Activated T-helper 2 cell treated with anti-CD3 and anti-CD28 coated beads, Interferon-gamma antibody, Interleukin-2, Interleukin-4, amounts not matched to agents 10 μg/mL and 5 μg/mL and 100 μg/mL, durations not matched to agents 14 hours and 24 hours and 36 hours (primary cell): ENCODE measurements at regions not wholly inside any gene's neighbourhood (a gene's known extent, or its start where the extent isn't known, plus 50 kb on each side); places are given as distances from the start of the nearest gene placed in this dataset.

ENCODE experiments used
- DNase-seq: peaks from one replicate; pipeline ENCODE4 v3.0.0; 2021; ENCODE audit warnings: low spot score
- H3K27ac Mint-ChIP-seq: one replicate; pipeline ENCODE4 v1.8.0; 2021; ENCODE audit warnings: mixed read lengths
- H3K27me3 Mint-ChIP-seq: one replicate; pipeline ENCODE4 v1.8.0; 2021; ENCODE audit warnings: low read depth, mixed read lengths
- H3K36me3 Mint-ChIP-seq: one replicate; pipeline ENCODE4 v1.8.0; 2021; ENCODE audit warnings: low read depth, mixed read lengths
- H3K4me1 Mint-ChIP-seq: one replicate; pipeline ENCODE4 v1.8.0; 2021; ENCODE audit warnings: low read depth, mixed read lengths
- H3K4me3 Mint-ChIP-seq: one replicate; pipeline ENCODE4 v1.8.0; 2021; ENCODE audit warnings: low read depth, mild to moderate bottlenecking, moderate library complexity, mixed read lengths
- H3K9me3 Mint-ChIP-seq: one replicate; pipeline ENCODE4 v1.8.0; 2021; ENCODE audit warnings: mixed read lengths
- intact Hi-C: fragments of 100-400 bp; cut with micrococcal nuclease; formaldehyde crosslinking; loops from one replicate; pipeline ENCODE4 v1.15.1; 2023

- Mint-ChIP-seq H3K36me3 (no peaks in the 10 kb centered on the region), H3K27ac (no peak overlapping the region), H3K9me3 (no peaks in the 10 kb centered on the region), H3K4me3 (no peak overlapping the region), H3K27me3 (no peaks in the 10 kb centered on the region), H3K4me1 (no peaks in the 10 kb centered on the region)
- DNase-seq, result no peak
- intact Hi-C loops, result no loop called here
Observed at GRCh38 chr5:51449026-51449425, 65.8 kb downstream of the ISL1 start.

GRCh38 chr5:51452562-51452961, 69.3 kb downstream of the ISL1 start:
- Mint-ChIP-seq H3K4me3 (no peak overlapping the region), H3K9me3 (no peaks in the 10 kb centered on the region), H3K27me3 (no peaks in the 10 kb centered on the region), H3K4me1 (no peaks in the 10 kb centered on the region), H3K27ac (no peak overlapping the region), H3K36me3 (no peaks in the 10 kb centered on the region)
- intact Hi-C loops, result no loop called here
- DNase-seq, result no peak

GRCh38 chr5:51465165-51465564, 81.9 kb downstream of the ISL1 start:
- H3K4me1 Mint-ChIP-seq, result no peaks in the 10 kb centered on the region
- H3K36me3 Mint-ChIP-seq, result no peaks in the 10 kb centered on the region

GRCh38 chr5:51466214-51466613, 83.0 kb downstream of the ISL1 start:
- Mint-ChIP-seq H3K9me3 (no peaks in the 10 kb centered on the region), H3K27me3 (no peaks in the 10 kb centered on the region), H3K4me3 (no peak overlapping the region), H3K4me1 (no peaks in the 10 kb centered on the region), H3K36me3 (no peaks in the 10 kb centered on the region), H3K27ac (no peak overlapping the region)
- no peak for DNase-seq
- intact Hi-C loops, result no loop called here

More at GRCh38 chr5:51465165-51465564, 81.9 kb downstream of the ISL1 start:
- DNase-seq, result no peak
- intact Hi-C loops, result no loop called here
- Mint-ChIP-seq H3K27me3 (no peaks in the 10 kb centered on the region), H3K27ac (no peak overlapping the region), H3K9me3 (no peaks in the 10 kb centered on the region), H3K4me3 (no peak overlapping the region)

GRCh38 chr5:51468196-51468595, 84.9 kb downstream of the ISL1 start:
- H3K4me1 Mint-ChIP-seq, result no peaks in the 10 kb centered on the region
- no peak overlapping the region for H3K27ac Mint-ChIP-seq
- H3K9me3 Mint-ChIP-seq, result no peaks in the 10 kb centered on the region
- H3K4me3 Mint-ChIP-seq, result no peak overlapping the region
- no peaks in the 10 kb centered on the region for H3K36me3 Mint-ChIP-seq
- DNase-seq, result no peak
- no peaks in the 10 kb centered on the region for H3K27me3 Mint-ChIP-seq
- intact Hi-C loops, result no loop called here

GRCh38 chr5:51471630-51472029, 88.4 kb downstream of the ISL1 start:
- H3K9me3 Mint-ChIP-seq, result no peaks in the 10 kb centered on the region
- H3K36me3 Mint-ChIP-seq, result no peaks in the 10 kb centered on the region
- no peaks in the 10 kb centered on the region for H3K4me1 Mint-ChIP-seq
- H3K27me3 Mint-ChIP-seq, result no peaks in the 10 kb centered on the region
- H3K27ac Mint-ChIP-seq, result no peak overlapping the region
- intact Hi-C loops, result no loop called here
- DNase-seq, result no peak
- H3K4me3 Mint-ChIP-seq, result no peak overlapping the region

- no peaks in the 10 kb centered on the region for H3K27me3 Mint-ChIP-seq
- H3K4me1 Mint-ChIP-seq, result no peaks in the 10 kb centered on the region
- H3K9me3 Mint-ChIP-seq, result no peaks in the 10 kb centered on the region
- H3K36me3 Mint-ChIP-seq, result no peaks in the 10 kb centered on the region
- no peak for DNase-seq
- H3K4me3 Mint-ChIP-seq, result no peak overlapping the region
- no peak overlapping the region for H3K27ac Mint-ChIP-seq
- intact Hi-C loops, result no loop called here
Observed at GRCh38 chr5:51472472-51472871, 89.2 kb downstream of the ISL1 start.

- no peak for DNase-seq
- Mint-ChIP-seq H3K27ac (no peak overlapping the region), H3K27me3 (no peaks in the 10 kb centered on the region), H3K36me3 (no peaks in the 10 kb centered on the region), H3K9me3 (no peaks in the 10 kb centered on the region), H3K4me1 (no peaks in the 10 kb centered on the region), H3K4me3 (no peak overlapping the region)
- intact Hi-C loops, result no loop called here
Observed at GRCh38 chr5:51475628-51476027, 92.4 kb downstream of the ISL1 start.

GRCh38 chr5:51476431-51476830, 93.2 kb downstream of the ISL1 start:
- Mint-ChIP-seq H3K27me3 (no peaks in the 10 kb centered on the region), H3K4me1 (no peaks in the 10 kb centered on the region), H3K9me3 (no peaks in the 10 kb centered on the region), H3K36me3 (no peaks in the 10 kb centered on the region), H3K27ac (no peak overlapping the region), H3K4me3 (no peak overlapping the region)
- intact Hi-C loops, result no loop called here
- no peak for DNase-seq

GRCh38 chr5:51479840-51480239, 96.6 kb downstream of the ISL1 start:
- peaks cover 6% of the 10 kb centered on the region for H3K9me3 Mint-ChIP-seq
- intact Hi-C loops, result no loop called here
- no peak for DNase-seq
- H3K36me3 Mint-ChIP-seq, result no peaks in the 10 kb centered on the region
- H3K27ac Mint-ChIP-seq, result no peak overlapping the region
- H3K4me3 Mint-ChIP-seq, result no peak overlapping the region
- no peaks in the 10 kb centered on the region for H3K27me3 Mint-ChIP-seq
- H3K4me1 Mint-ChIP-seq, result no peaks in the 10 kb centered on the region

- no peaks in the 10 kb centered on the region for H3K4me1 Mint-ChIP-seq
- no peaks in the 10 kb centered on the region for H3K36me3 Mint-ChIP-seq
- intact Hi-C loops, result no loop called here
- H3K27me3 Mint-ChIP-seq, result no peaks in the 10 kb centered on the region
- H3K4me3 Mint-ChIP-seq, result no peak overlapping the region
- peaks cover 6% of the 10 kb centered on the region for H3K9me3 Mint-ChIP-seq
- no peak for DNase-seq
- H3K27ac Mint-ChIP-seq, result no peak overlapping the region
Observed at GRCh38 chr5:51484326-51484725, 101.1 kb downstream of the ISL1 start.

- intact Hi-C loops, result no loop called here
- H3K9me3 Mint-ChIP-seq, result peaks cover 6% of the 10 kb centered on the region
Observed at GRCh38 chr5:51486158-51486557, 102.9 kb downstream of the ISL1 start.

GRCh38 chr5:51487952-51488351, 104.7 kb downstream of the ISL1 start:
- intact Hi-C loops, result no loop called here
- no peak overlapping the region for H3K4me3 Mint-ChIP-seq
- no peak overlapping the region for H3K27ac Mint-ChIP-seq
- H3K27me3 Mint-ChIP-seq, result no peaks in the 10 kb centered on the region
- H3K4me1 Mint-ChIP-seq, result no peaks in the 10 kb centered on the region
- peaks cover under 1% of the 10 kb centered on the region for H3K9me3 Mint-ChIP-seq
- no peak for DNase-seq
- no peaks in the 10 kb centered on the region for H3K36me3 Mint-ChIP-seq

More at GRCh38 chr5:51486158-51486557, 102.9 kb downstream of the ISL1 start:
- Mint-ChIP-seq H3K4me3 (no peak overlapping the region), H3K27ac (no peak overlapping the region), H3K27me3 (no peaks in the 10 kb centered on the region), H3K36me3 (no peaks in the 10 kb centered on the region), H3K4me1 (no peaks in the 10 kb centered on the region)
- no peak for DNase-seq
